HUES64 (cell line): ENCODE measurements at regions not wholly inside any gene's neighbourhood (a gene's known extent, or its start where the extent isn't known, plus 50 kb on each side); places are given as distances from the start of the nearest gene placed in this dataset.

ENCODE experiments used
- H3K27ac ChIP-seq: 2 replicates; pipeline ENCODE4 v1.7.0; 2013; ENCODE audit warnings: low read depth, low read length, inconsistent platforms
- H3K27me3 ChIP-seq: 2 replicates; pipeline ENCODE4 v1.6.1; 2013; ENCODE audit warnings: mild to moderate bottlenecking, low read length; ENCODE audit not compliant: insufficient read depth
- H3K36me3 ChIP-seq: 2 replicates; pipeline ENCODE4 v1.6.1; 2013; ENCODE audit warnings: mild to moderate bottlenecking, low read length; ENCODE audit not compliant: insufficient read depth
- H3K4me1 ChIP-seq: 2 replicates; pipeline ENCODE4 v1.6.1; 2013; ENCODE audit warnings: mild to moderate bottlenecking, low read length, moderate library complexity; ENCODE audit not compliant: insufficient read depth
- H3K4me3 ChIP-seq: 2 replicates; pipeline ENCODE4 v1.5.1; 2013; ENCODE audit warnings: mild to moderate bottlenecking, low read length, moderate library complexity
- H3K9ac ChIP-seq: 2 replicates; pipeline ENCODE4 v1.6.1; 2013; ENCODE audit warnings: mild to moderate bottlenecking, low read depth, low read length
- H3K9me3 ChIP-seq: 2 replicates; pipeline ENCODE4 v1.6.1; 2013; ENCODE audit warnings: low read depth, low read length; ENCODE audit not compliant: insufficient read depth
- WGBS: fragments of 150-250, 120-280 bp; methylation state at CpG from one replicate; pipeline ENCODE4 v1.1.7; 2013; ENCODE audit warnings: missing lambda C conversion rate; 5-methylcytosine and 5-hydroxymethylcytosine counted together

GRCh38 chr7:25970356-25970755, 181.6 kb upstream of the NFE2L3 start:
- Histone ChIP-seq H3K36me3 (no peaks in the 10 kb centered on the region), H3K4me3 (no peak overlapping the region), H3K9ac (no peak overlapping the region), H3K9me3 (no peaks in the 10 kb centered on the region), H3K27me3 (no peaks in the 10 kb centered on the region), H3K4me1 (no peaks in the 10 kb centered on the region), H3K27ac (no peak overlapping the region)
- WGBS = 93% methylated on average over 4 of the region's 4 CpGs

DNA sequence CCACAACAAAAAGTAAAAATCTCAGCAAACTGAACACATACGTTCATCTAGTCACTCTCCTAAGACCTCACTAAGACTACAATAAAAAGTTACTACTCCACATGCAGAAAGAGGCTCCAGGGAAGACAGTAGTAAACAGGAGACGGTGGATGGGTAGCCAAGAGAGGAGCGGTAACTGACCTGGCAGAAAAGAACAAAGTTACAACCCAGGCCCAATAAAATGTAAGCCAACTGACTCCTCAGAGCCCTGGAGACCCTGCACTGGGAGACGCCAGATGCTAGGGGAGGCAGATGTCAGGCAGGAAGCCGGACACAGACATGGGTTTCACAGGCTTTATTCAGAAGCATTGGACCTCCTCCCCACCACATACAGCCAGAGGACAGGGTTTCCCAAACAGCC, 181.1 kb upstream of the NFE2L3 start:
- Histone ChIP-seq H3K4me3 (no peak overlapping the region), H3K4me1 (no peaks in the 10 kb centered on the region), H3K9me3 (no peaks in the 10 kb centered on the region), H3K27me3 (no peaks in the 10 kb centered on the region), H3K27ac (no peak overlapping the region), H3K9ac (no peak overlapping the region), H3K36me3 (no peaks in the 10 kb centered on the region)
- 91% methylated on average over 5 of the region's 5 CpGs for WGBS

DNA sequence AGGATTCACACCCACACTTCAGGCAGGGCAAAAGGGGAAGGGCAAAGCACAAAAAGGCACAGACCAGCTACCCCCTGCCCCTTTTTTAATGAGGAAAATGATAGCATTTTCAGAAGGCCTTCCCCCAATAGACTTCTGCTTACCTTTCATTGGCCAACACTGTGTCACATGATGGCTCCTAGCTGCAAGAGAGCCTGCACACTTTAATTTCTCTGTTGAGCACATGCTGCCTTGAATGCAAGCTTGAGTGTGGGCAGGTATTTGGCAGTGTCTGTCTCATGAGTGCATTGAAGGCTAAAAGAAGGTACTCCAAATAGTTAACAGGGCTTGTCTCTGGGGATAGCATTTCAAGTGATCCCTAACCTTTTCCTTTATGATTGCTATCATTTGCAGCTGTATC, 175.4 kb upstream of the NFE2L3 start:
- Histone ChIP-seq H3K27ac (no peak overlapping the region), H3K4me3 (no peak overlapping the region), H3K27me3 (no peaks in the 10 kb centered on the region), H3K9ac (no peak overlapping the region), H3K9me3 (peaks cover 10% of the 10 kb centered on the region; the same call in 1 of the 2 replicates), H3K4me1 (no peaks in the 10 kb centered on the region), H3K36me3 (no peaks in the 10 kb centered on the region)

DNA sequence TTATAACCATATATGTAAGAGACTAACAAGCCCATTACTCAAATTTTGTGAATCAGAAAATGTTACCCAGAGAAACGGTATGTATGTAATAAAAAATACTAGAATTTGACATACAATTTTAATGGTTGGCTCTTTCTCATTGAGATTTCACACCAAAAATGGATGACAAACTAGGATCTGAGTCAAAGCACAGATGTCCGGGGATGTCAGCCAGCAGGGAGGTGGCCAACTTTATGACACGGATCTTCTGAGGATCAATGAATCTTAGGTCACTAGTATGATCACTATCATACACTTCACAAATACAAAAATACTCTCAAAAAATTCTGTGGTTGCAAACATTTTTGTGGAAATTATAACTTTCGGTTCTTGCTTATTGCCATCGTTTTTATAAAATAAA, 173.5 kb upstream of the NFE2L3 start:
- no peaks in the 10 kb centered on the region for H3K4me1 ChIP-seq
- peaks cover 10% of the 10 kb centered on the region; the same call in 1 of the 2 replicates for H3K9me3 ChIP-seq
- no peaks in the 10 kb centered on the region for H3K27me3 ChIP-seq
- H3K27ac ChIP-seq = no peak overlapping the region
- H3K9ac ChIP-seq = no peak overlapping the region
- no peaks in the 10 kb centered on the region for H3K36me3 ChIP-seq
- H3K4me3 ChIP-seq = no peak overlapping the region
- 99% methylated on average over 4 of the region's 5 CpGs for WGBS

DNA sequence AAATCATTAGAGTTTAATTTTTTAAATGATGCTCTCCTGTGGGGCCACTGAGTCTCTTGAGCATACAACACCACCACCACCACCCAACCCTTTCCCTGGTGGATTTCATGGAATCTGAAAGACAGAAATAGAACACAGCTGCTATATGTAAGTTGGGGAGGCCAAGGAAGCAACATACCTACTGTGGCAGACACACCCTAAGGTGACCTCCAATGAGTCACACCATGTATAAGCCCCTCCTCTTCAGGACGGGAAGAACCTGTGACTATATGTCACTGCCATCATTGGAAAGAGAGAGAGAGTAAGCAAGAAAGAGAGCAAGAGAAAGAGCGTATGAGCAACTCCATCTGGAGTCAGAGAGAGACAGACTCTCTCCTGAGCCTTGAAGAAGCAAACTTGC, 172.4 kb upstream of the NFE2L3 start:
- Histone ChIP-seq H3K9ac (no peak overlapping the region), H3K9me3 (peaks cover 10% of the 10 kb centered on the region; the same call in 1 of the 2 replicates), H3K36me3 (no peaks in the 10 kb centered on the region), H3K27ac (no peak overlapping the region), H3K4me1 (no peaks in the 10 kb centered on the region), H3K27me3 (no peaks in the 10 kb centered on the region), H3K4me3 (no peak overlapping the region)
- WGBS = 89% methylated on average over 2 of the region's 2 CpGs

- H3K27ac ChIP-seq = no peak overlapping the region
- H3K27me3 ChIP-seq = no peaks in the 10 kb centered on the region
- no peaks in the 10 kb centered on the region for H3K36me3 ChIP-seq
- no peak overlapping the region for H3K9ac ChIP-seq
- no peaks in the 10 kb centered on the region for H3K4me1 ChIP-seq
- H3K4me3 ChIP-seq = no peak overlapping the region
- no peaks in the 10 kb centered on the region for H3K9me3 ChIP-seq
- 100% methylated on average over 1 of the region's 2 CpGs for WGBS
These were observed 169.3 kb upstream of the NFE2L3 start for GRCh38 chr7:25982684-25983083.

GRCh38 chr7:25985196-25985595, 166.8 kb upstream of the NFE2L3 start:
- Histone ChIP-seq H3K36me3 (no peaks in the 10 kb centered on the region), H3K27ac (no peak overlapping the region), H3K9ac (no peak overlapping the region), H3K9me3 (no peaks in the 10 kb centered on the region), H3K4me1 (no peaks in the 10 kb centered on the region), H3K4me3 (no peak overlapping the region), H3K27me3 (no peaks in the 10 kb centered on the region)
- 87% methylated on average over 4 of the region's 4 CpGs for WGBS

DNA sequence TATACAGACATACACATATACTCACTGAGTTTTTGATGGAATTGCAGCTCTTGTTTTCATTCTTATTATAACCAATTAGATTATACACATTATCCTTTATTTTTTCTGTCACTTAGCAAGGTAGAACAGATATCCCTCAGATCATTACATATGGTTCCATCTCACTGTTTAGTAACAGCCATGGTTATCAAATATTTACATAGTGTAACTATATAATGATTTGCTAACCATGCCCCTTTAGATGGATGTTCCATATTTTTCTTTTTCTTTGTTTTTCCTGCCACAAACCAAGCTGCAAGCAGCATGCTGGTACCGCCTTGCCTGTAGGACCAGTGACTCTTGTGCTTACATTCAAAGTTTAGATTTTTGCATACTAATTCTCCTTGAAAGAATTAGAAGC, 163.4 kb upstream of the NFE2L3 start:
- no peaks in the 10 kb centered on the region for H3K9me3 ChIP-seq
- H3K36me3 ChIP-seq = no peaks in the 10 kb centered on the region
- H3K4me3 ChIP-seq = no peak overlapping the region
- no peaks in the 10 kb centered on the region for H3K27me3 ChIP-seq
- no peak overlapping the region for H3K27ac ChIP-seq
- 92% methylated on average over 1 of the region's 1 CpG for WGBS
- H3K4me1 ChIP-seq = no peaks in the 10 kb centered on the region
- no peak overlapping the region for H3K9ac ChIP-seq

GRCh38 chr7:25989140-25989705, 162.8 kb upstream of the NFE2L3 start:
- H3K36me3 ChIP-seq = no peaks in the 10 kb centered on the region
- H3K4me1 ChIP-seq = no peaks in the 10 kb centered on the region
- H3K27ac ChIP-seq = no peak overlapping the region
- no peak overlapping the region for H3K4me3 ChIP-seq
- no peaks in the 10 kb centered on the region for H3K27me3 ChIP-seq
- H3K9ac ChIP-seq = no peak overlapping the region
- no peaks in the 10 kb centered on the region for H3K9me3 ChIP-seq
- WGBS = 87% methylated on average over 3 of the region's 6 CpGs

GRCh38 chr7:25994433-25994994, 157.5 kb upstream of the NFE2L3 start:
- Histone ChIP-seq H3K9me3 (no peaks in the 10 kb centered on the region), H3K4me3 (no peak overlapping the region), H3K27ac (no peak overlapping the region), H3K9ac (no peak overlapping the region), H3K27me3 (no peaks in the 10 kb centered on the region), H3K36me3 (no peaks in the 10 kb centered on the region), H3K4me1 (no peaks in the 10 kb centered on the region)
- 83% methylated on average over 2 of the region's 2 CpGs for WGBS

DNA sequence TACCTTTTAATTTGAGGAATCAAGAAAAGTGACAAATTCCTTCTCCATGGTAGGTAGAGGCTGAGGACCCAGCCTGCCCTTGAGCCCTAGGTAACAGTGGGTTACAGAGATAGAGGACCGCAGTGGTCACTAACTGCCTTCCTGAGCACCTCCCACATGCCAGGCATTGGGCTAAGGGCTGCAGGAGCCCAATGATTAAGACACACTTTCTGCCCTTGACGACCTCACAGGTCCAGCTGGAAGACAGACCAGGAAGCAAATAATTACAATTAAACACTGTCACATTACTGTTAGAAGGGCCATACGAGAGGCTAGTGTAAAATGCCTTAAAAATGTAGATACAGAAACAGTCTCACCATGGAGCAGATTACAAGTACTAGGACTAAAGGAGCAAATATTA, 156.8 kb upstream of the NFE2L3 start:
- Histone ChIP-seq H3K36me3 (no peaks in the 10 kb centered on the region), H3K27ac (no peak overlapping the region), H3K27me3 (no peaks in the 10 kb centered on the region), H3K4me3 (no peak overlapping the region), H3K9ac (no peak overlapping the region), H3K9me3 (no peaks in the 10 kb centered on the region), H3K4me1 (no peaks in the 10 kb centered on the region)
- WGBS = 85% methylated on average over 2 of the region's 3 CpGs

GRCh38 chr7:25996006-25996408, 156.0 kb upstream of the NFE2L3 start:
- Histone ChIP-seq H3K4me3 (no peak overlapping the region), H3K9me3 (no peaks in the 10 kb centered on the region), H3K27ac (no peak overlapping the region), H3K36me3 (no peaks in the 10 kb centered on the region), H3K4me1 (no peaks in the 10 kb centered on the region), H3K9ac (no peak overlapping the region), H3K27me3 (no peaks in the 10 kb centered on the region; the same call in 1 of the 2 replicates)
- 85% methylated on average over 7 of the region's 7 CpGs for WGBS
